Fibroblast of mammary gland (primary cell): ENCODE measurements at regions not wholly inside any gene's neighbourhood (a gene's known extent, or its start where the extent isn't known, plus 50 kb on each side); places are given as distances from the start of the nearest gene placed in this dataset.
A peak's percentile ranks its signal among the peaks of the same experiment; 100 is the strongest.
"Not testable (repeated sequence)": the region's sequence is repeated elsewhere in the genome, so short reads cannot be mapped to it uniquely, and the experiment has no call there.

Source experiments
- DNase-seq: peaks from one replicate; pipeline ENCODE4 v3.0.0-alpha.2; 2010; ENCODE audit warnings: low read depth
- H3K4me3 ChIP-seq: 2 replicates; pipeline ENCODE4 v1.5.1; 2011; ENCODE audit warnings: low read depth, mild to moderate bottlenecking, low read length, moderate library complexity; ENCODE audit not compliant: control insufficient read depth

- DNase-seq, H3K4me3 ChIP-seq: not testable (repeated sequence)
Measured at GRCh38 chr11:3516934-3517567, 124.7 kb downstream of the ART5 start.

DNA sequence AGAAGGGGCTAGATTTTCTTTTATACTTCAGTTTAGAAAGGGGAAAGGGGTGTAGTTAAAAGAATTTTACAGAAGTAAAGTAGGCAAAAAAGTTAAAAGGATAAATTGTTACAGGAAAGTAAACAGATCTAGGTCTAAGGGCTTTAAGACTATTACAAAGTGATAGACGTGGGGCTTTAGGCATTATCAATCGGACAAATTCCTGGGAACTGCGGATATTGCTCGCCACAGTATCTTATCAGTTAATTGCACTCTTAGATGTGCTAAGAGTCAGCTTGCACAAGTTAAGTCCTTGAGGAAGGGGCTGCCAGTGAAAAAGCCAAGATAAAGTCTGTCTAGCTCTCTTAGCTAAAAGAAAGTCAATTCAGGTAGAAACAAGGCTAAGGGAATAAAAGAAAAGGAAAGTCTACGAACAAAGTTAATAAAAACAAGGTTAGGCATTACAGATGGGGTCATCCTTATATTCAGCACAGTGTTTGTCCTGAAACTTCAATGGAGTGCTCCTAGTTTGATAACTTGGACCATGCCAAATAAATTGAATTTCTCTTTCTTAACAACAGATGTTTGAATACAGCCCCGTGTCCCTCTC, 125.4 kb downstream of the ART5 start:
- DNase-seq, H3K4me3 ChIP-seq: not testable (repeated sequence)

- H3K4me3 ChIP-seq, DNase-seq: not testable (repeated sequence)
Measured at GRCh38 chr11:3514635-3515424, 127.0 kb downstream of the ART5 start.

- not testable (repeated sequence) for DNase-seq, H3K4me3 ChIP-seq
Measured at GRCh38 chr11:3513311-3513710, 128.5 kb downstream of the ART5 start.

DNA sequence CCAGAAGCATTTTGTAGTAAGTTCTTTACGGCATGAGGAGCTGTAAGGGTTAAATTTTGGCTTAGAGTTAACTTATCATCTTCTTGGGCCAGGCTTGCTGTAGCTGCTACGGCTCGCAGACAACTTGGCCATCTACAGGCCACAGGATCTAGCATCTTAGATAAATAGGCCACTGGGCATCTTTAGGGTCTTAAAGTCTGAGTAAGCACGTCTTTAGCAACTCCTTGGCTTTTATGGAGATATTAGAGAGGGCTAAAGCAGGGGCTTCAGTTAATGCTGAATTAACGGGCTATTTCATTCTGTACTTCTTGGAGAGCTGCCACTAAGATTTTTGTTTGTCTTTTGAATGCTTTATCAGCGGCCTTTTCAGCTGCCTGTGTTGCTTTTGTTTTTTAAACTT, 129.0 kb downstream of the ART5 start:
- H3K4me3 ChIP-seq, DNase-seq: not testable (repeated sequence)

- DNase-seq = peak; percentile 8
- H3K4me3 ChIP-seq = not testable (repeated sequence)
Measured at GRCh38 chr11:3512133-3512703, 129.6 kb downstream of the ART5 start.

GRCh38 chr11:3511416-3512132, 130.2 kb downstream of the ART5 start:
- not testable (repeated sequence) for DNase-seq, H3K4me3 ChIP-seq

DNA sequence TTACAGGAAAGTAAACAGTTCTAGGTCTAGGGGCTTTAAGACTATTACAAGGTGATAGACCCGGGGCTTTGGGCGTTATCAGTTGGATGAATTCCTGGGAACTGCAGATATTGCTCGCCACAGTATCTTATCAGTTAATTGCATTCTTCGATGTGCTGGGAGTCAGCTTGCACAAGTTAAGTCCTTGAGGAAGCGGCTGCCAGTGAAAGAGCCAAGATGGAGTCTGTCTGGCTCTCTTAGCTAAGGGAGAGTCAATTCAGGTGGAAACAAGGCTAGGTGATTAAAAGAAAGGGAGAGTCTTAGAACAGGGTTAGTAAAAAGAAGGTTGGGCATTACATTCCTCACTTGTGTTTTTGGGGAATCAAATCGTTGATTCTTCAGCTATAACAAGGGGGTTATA, 130.6 kb upstream of the ZNF195 start:
- not testable (repeated sequence) for H3K4me3 ChIP-seq

GRCh38 chr11:3499198-3499597, 120.3 kb upstream of the ZNF195 start:
- DNase-seq, H3K4me3 ChIP-seq: not testable (repeated sequence)

More for the DNA sequence above, 130.6 kb upstream of the ZNF195 start:
- not testable (repeated sequence) for DNase-seq

- DNase-seq, H3K4me3 ChIP-seq: not testable (repeated sequence)
Measured at GRCh38 chr11:3498356-3498755, 119.4 kb upstream of the ZNF195 start.

GRCh38 chr11:3493152-3493551, 114.2 kb upstream of the ZNF195 start:
- H3K4me3 ChIP-seq, DNase-seq: not testable (repeated sequence)

DNA sequence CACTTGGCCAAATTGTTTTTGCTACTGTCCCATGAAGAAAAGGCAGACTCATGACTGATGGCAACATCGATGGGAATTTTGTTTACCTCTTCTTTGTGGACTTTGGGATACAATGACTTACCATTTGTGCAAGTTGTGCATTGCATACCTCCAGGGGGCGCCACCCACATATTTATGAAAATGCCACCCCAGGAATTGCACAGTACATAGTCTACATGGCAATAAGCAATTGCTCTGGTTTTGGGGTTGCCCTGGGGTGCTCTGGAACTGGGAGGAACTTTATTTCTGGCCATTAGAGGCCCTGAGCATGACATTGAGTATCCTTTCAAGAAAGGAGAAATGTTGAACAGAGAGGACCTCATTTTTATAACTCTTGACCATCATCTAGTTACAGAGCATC, 109.1 kb upstream of the ZNF195 start:
- DNase-seq, H3K4me3 ChIP-seq: not testable (repeated sequence)

DNA sequence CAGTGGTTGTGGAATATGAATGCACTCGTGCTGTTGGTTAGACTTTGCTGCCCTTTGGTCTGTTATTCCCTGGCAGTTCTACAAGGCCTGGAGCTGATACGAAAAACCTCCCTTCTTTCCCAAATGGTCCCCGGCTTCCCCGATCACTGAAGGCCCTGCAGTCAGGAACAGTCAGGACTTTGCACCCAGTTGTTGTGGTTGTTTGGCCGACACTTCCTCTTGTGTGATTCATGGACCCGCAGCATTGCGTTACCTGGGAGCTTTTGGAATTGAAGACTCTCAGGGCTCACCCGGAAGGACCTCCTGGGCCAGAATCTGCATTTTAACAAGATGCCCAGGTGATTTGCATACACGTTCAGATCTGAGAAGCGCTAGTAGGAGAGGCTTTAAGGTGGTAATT, 106.8 kb upstream of the ZNF195 start:
- DNase-seq, H3K4me3 ChIP-seq: not testable (repeated sequence)

GRCh38 chr11:3476937-3477885, 98.3 kb upstream of the ZNF195 start:
- H3K4me3 ChIP-seq, DNase-seq: not testable (repeated sequence)
